ACHN (cell line): ENCODE measurements at regions not wholly inside any gene's neighbourhood (a gene's known extent, or its start where the extent isn't known, plus 50 kb on each side); places are given as distances from the start of the nearest gene placed in this dataset.

Source experiments
- DNase-seq: peaks from one replicate; pipeline ENCODE4 v3.0.0-alpha.2; 2015
- in situ Hi-C: cut with HindIII; loops from 2 replicates; pipeline ENCODE4 v1.10.0; 2017; ENCODE audit warnings: low sequenced_read_pairs, low pct_ligation_motif_present, low pct_unique_long_range_greater_than_20kb

- DNase-seq: no peak
- in situ Hi-C loops: no loop called here
Measured at GRCh38 chr11:116543911-116544475, 228.8 kb downstream of the BUD13 start.

DNA sequence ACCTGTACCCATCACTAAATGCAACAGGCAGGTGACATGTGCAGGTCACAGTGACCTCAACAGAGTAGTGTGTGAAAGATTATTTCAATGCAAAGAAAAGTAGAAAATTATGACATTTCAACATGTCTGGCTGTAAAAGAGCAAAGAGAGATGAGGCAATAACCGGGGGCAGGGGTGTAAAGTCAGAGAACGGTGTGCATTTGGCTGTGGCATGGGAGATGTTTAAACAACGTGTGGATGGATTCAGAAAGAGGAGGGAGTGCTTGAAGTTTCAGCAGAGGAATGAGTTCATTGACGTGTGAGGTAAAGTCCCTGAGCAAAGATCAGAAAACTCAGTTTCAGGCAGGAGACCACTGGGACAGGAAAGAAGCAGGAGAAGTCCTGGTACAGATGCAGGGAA, 229.7 kb downstream of the BUD13 start:
- no peak for DNase-seq
- in situ Hi-C loops: no loop called here

GRCh38 chr11:116542406-116542805, 230.4 kb downstream of the BUD13 start:
- no peak for DNase-seq
- in situ Hi-C loops: no loop called here

DNA sequence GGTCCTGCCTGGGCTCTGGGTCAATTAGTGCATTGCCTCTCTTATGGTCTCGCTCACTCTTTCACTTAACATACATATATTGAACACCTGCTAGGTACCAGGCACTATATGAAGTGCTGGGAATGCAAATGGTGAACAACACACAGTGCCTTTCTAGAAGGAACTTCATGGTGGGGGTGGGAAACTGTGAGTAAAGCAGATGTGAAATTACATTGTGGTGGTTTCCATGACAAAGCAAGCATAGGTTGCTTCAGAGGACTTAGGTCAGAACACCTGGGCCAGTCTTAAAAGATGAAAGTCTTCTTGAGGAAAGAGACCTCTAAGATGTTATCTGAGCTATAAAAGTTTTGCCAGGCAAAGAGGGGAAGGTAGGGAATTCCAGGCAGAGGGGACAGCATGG, 231.3 kb downstream of the BUD13 start:
- in situ Hi-C loops: no loop called here
- DNase-seq: no peak

GRCh38 chr11:116540645-116541304, 232.0 kb downstream of the BUD13 start:
- in situ Hi-C loops: no loop called here
- DNase-seq: no peak

DNA sequence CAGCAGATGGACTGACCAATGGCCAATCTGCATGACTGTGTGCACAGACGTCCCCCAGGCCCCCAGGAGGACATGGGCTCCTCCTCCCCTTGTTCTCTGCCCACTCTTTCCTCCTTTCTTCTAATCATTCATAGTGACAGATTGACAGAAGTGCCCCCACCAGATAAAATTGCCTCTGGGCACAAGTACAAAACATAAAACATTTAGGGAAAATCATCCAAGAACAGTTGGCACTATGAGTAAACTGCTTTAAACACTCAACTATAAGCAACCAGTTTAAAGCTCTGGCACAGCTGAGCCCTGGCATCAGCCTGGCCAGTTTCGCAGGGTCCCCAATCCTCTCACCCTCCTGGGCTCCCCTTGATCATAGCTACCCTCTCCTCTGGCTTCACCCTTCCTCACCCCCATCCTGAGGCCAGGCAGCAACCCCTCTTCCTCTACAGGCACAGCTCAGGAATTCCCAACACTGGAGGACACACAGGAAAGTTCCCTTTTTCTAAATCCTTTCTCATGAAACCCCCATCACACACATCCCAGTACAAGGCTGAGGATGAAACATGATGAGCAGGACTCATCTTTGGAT, 232.9 kb downstream of the BUD13 start:
- in situ Hi-C loops: no loop called here
- DNase-seq: no peak

GRCh38 chr11:116539211-116539610, 233.6 kb downstream of the BUD13 start:
- in situ Hi-C loops: no loop called here
- DNase-seq: no peak

DNA sequence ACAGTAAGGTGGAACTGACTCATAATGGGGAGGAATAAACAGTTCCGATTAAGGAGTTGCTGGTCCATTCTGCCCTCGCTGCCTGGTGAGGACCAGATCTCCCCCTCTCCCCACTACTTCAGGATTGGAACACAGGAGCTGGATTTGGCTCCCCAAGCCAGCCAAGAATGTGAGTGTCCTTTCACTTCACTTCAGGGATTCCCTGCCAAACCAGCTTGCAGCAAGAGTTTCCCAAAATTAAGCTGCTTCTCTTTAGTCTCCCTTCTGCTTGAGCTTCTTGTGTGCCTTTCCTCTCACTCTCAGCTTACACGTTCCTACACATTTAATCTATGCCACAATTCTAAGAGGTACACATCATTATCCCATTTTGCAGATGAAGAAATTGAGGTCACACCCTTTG, 234.1 kb downstream of the BUD13 start:
- no peak for DNase-seq

GRCh38 chr11:116537709-116538108, 235.1 kb downstream of the BUD13 start:
- in situ Hi-C loops: no loop called here
- DNase-seq: no peak

More for the DNA sequence above, 234.1 kb downstream of the BUD13 start:
- in situ Hi-C loops: no loop called here

GRCh38 chr11:116537121-116537520, 235.7 kb downstream of the BUD13 start:
- no peak for DNase-seq
- in situ Hi-C loops: no loop called here

DNA sequence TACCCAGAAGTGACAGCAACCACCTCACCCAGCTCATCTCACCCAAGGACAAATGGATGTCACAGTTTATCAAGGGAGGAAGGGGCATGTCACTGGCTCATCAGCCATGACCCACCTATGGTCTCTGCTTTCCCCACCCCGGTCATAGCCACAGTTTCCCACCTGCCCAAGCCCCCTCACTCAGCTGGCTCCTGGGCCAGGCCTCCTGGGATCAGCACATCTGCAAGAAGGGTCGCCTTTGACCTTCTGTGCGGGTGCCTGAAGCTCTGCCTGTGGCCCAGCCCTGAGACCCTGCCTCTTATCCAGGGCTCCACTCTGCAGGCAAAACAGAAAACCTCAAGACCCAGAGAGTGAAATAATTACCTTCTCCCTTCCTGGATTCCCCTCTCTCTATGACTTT, 236.4 kb downstream of the BUD13 start:
- no peak for DNase-seq
- in situ Hi-C loops: no loop called here

- no peak for DNase-seq
- in situ Hi-C loops: no loop called here
Measured at GRCh38 chr11:116535994-116536393, 236.8 kb downstream of the BUD13 start.

DNA sequence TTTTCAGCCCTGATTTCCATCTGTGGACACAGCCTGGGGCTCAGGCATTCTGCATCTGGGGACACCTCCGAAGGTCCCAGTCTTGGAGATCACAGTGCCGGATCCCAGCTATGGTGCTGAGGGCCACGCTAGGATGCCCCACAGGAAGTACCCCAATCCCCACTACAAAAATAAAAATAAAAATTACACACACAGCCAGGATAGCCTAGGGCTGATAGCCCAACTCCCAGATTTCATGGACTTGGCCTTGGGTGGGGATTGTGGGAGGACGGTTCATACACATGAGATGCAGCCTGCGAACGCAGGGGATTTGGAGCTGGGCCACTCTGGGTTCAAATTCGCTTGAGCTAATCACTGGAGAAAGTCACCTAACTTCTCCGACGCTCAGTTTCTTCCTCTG, 237.7 kb downstream of the BUD13 start:
- in situ Hi-C loops: no loop called here
- DNase-seq: no peak

DNA sequence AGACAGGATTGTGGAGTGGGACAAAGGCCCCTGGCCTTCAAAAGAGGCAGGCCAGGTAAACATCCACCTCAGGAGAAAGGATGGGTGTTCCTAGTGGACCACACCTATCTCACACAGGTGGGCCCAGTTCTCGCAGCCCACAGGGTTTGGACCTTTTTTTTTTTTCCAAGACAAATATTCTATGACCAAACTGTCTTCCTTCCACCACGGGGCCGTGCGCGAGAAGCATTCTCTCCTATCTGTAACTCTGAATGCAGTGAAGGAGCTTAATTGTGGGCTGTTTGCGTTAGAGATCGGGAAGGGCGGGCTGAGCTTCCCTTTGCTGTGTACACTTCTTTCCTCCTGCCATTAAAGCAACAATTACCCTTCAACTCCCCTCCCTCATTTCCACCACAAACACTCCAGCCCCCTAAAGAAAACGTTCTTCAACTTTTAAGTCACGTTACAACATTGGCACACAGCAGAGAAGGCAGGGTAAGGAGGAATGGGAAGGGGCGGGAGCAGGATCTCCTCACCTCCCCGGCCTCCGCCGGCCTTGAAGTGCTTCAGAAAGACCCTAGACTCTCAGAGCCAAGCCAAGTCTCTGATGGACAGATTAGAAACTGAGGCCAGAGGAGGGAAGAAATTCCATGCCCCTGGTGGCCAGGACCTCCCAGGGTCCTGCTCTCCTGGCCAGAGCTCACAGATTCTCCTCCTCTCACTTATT, 238.4 kb downstream of the BUD13 start:
- in situ Hi-C loops: no loop called here
- DNase-seq: no peak

GRCh38 chr11:116533186-116533825, 239.5 kb downstream of the BUD13 start:
- no peak for DNase-seq
- in situ Hi-C loops: no loop called here

DNA sequence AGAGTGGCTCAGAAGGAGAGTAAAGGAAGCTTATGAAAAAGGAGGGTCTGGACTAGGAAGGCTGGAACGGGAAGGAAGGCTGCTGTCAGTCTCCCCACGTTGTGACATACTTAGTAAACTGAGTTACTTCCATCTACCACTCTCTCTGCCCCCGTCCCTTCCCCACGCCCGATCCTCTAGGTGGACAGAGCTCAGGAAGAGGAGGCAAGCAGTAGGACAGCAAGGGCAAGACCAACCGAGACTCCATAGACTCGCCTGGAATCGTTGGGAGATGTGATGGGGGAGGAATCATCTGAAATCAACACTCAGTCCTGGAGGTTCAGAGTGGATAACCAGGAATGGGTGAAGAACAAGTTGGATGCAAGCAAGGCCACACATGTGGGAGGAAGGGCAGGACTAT, 240.7 kb downstream of the BUD13 start:
- in situ Hi-C loops: no loop called here
- DNase-seq: no peak

GRCh38 chr11:116530705-116531104, 242.1 kb downstream of the BUD13 start:
- in situ Hi-C loops: no loop called here
- no peak for DNase-seq

GRCh38 chr11:116529271-116529670, 243.5 kb downstream of the BUD13 start:
- no peak for DNase-seq
- in situ Hi-C loops: no loop called here
